SU-DHL-6 (cell line): ENCODE measurements at regions not wholly inside any gene's neighbourhood (a gene's known extent, or its start where the extent isn't known, plus 50 kb on each side); places are given as distances from the start of the nearest gene placed in this dataset.

Source experiments
- H2AFZ ChIP-seq: fragments of 200-600 bp; sonication (generic); 2 replicates; pipeline ENCODE4 v1.6.1; 2014; ENCODE audit warnings: low read depth, mild to moderate bottlenecking, moderate library complexity, mixed read lengths, antibody characterized with exemption, low read length; ENCODE audit not compliant: severe bottlenecking
- H3F3A ChIP-seq: fragments of 200-600 bp; shearing (Covaris generic); 2 replicates; pipeline ENCODE4 v1.6.0; 2016; ENCODE audit warnings: antibody characterized with exemption, mild to moderate bottlenecking; ENCODE audit not compliant: insufficient read depth
- H3K27ac ChIP-seq: fragments of 200-600 bp; sonication (generic); 2 replicates; pipeline ENCODE4 v1.5.1; 2016; ENCODE audit warnings: low read depth, mild to moderate bottlenecking, low read length, moderate library complexity, mixed read lengths
- H3K27me3 ChIP-seq: fragments of 200-600 bp; sonication (generic), shearing (Covaris generic); 2 replicates; pipeline ENCODE4 v1.6.0; 2014; ENCODE audit warnings: mild to moderate bottlenecking, low read length
- H3K36me3 ChIP-seq: fragments of 200-600 bp; sonication (generic); 2 replicates; pipeline ENCODE4 v1.6.1; 2014; ENCODE audit warnings: mild to moderate bottlenecking, low read length, mixed read lengths
- H3K4me2 ChIP-seq: fragments of 300-600, 200-600 bp; shearing (Covaris generic), sonication (generic); 2 replicates; pipeline ENCODE4 v1.6.0; 2014; ENCODE audit warnings: low read length, low read depth, mild to moderate bottlenecking; ENCODE audit not compliant: poor library complexity, severe bottlenecking
- H3K4me3 ChIP-seq: fragments of 200-600 bp; sonication (generic); 2 replicates; pipeline ENCODE4 v1.5.1; 2014; ENCODE audit warnings: antibody characterized with exemption, low read length, mild to moderate bottlenecking, mixed read lengths; ENCODE audit not compliant: insufficient read depth, poor library complexity, severe bottlenecking
- H3K79me2 ChIP-seq: fragments of 200-600 bp; sonication (generic); 2 replicates; pipeline ENCODE4 v1.6.1; 2014; ENCODE audit warnings: mild to moderate bottlenecking, low read length, moderate library complexity; ENCODE audit not compliant: insufficient read depth
- H3K9ac ChIP-seq: fragments of 200-600 bp; sonication (generic); 2 replicates; pipeline ENCODE4 v1.7.0; 2014; ENCODE audit warnings: mild to moderate bottlenecking, low read length
- H3K9me2 ChIP-seq: fragments of 200-600 bp; sonication (generic); replicated peaks from 2 replicates; pipeline ENCODE4 v1.6.1; 2014; ENCODE audit warnings: low read length; ENCODE audit not compliant: insufficient read depth
- H3K9me3 ChIP-seq: fragments of 200-600 bp; sonication (generic); 2 replicates; pipeline ENCODE4 v1.6.1; 2014; ENCODE audit warnings: low read length, mixed read lengths; ENCODE audit not compliant: insufficient read depth
- H4K20me1 ChIP-seq: fragments of 200-600 bp; sonication (generic); 2 replicates; pipeline ENCODE4 v1.6.1; 2014; ENCODE audit warnings: low read depth, mild to moderate bottlenecking, antibody characterized with exemption, low read length, moderate library complexity, mixed read lengths
- CTCF ChIP-seq: fragments of 200-600 bp; sonication (generic); IDR thresholded peaks from one replicate; pipeline ENCODE4 v1.5.1; 2017; ENCODE audit warnings: antibody characterized with exemption, mild to moderate bottlenecking, low read length, moderate library complexity; ENCODE audit not compliant: insufficient read depth, poor library complexity, severe bottlenecking
- EZH2phosphoT487 ChIP-seq: fragments of 200-600 bp; sonication (generic), shearing (Covaris generic); conservative IDR thresholded peaks from 2 replicates; pipeline ENCODE4 v1.6.1; 2018; ENCODE audit warnings: mild to moderate bottlenecking, antibody characterized with exemption, low read length, moderate library complexity, mixed read lengths

DNA sequence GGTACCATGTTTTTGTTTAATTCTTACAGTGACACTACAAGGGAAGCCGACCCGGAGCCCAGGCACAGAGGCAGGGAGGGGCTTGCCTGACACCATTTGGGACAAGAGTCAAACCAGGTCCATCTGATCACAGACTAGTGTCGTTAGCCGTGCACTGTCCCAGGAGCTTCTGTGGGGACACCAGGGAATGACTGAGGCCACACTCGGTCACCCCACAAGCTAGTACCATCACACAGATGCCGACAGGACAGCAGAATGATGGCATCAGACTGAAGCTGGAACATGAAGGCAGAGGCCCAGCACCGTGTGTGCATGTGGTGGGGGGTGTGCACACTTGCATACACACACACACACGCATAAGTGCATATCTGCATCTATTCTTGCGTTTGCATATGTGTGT is 61.5 kb upstream of the NECTIN1 start:
- Histone ChIP-seq H3F3A (no peaks in the 10 kb centered on the region), H3K9me2 (no peaks in the 10 kb centered on the region), H3K36me3 (no peaks in the 10 kb centered on the region), H3K27me3 (no peaks in the 10 kb centered on the region), H4K20me1 (no peaks in the 10 kb centered on the region), H3K9ac (no peak overlapping the region), H3K27ac (no peak overlapping the region), H2AFZ (no peak overlapping the region), H3K79me2 (no peaks in the 10 kb centered on the region), H3K4me2 (no peak overlapping the region), H3K9me3 (no peaks in the 10 kb centered on the region), H3K4me3 (no peak overlapping the region)
- no peak for TF ChIP-seq EZH2phosphoT487
- no peak for TF ChIP-seq CTCF

DNA sequence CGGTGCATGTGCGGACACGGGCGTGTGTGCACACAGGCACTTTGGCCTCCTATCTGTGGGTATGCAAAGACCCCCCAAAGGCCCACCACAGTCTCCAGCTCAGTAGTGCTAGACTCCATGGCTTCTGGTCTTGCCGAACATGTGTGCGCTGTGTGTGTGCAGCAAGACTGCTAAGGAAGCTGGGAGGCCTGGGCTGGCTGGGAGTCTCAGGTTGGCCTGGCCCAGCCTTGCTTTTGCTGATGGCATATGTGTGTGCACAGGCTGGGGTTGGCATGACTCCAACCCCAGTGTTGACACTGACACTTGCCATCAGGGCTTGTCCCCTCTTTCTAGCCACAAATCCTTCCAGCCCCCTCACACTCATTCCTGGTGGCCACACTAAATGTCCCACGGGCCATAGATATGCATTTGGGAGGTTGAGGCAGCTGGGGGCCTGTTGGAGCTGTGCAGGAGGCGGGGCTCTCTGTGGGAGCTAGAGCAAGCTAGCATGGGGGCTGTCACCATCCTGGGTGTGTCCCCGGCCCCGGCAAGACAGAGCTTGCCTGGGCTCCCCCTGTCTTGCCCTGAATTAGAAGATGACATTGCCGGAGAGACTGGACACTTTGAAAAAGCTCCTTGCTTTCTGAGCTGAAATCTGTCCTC is 60.9 kb upstream of the NECTIN1 start:
- Histone ChIP-seq H3F3A (no peaks in the 10 kb centered on the region), H4K20me1 (no peaks in the 10 kb centered on the region), H3K9me2 (no peaks in the 10 kb centered on the region), H3K27me3 (no peaks in the 10 kb centered on the region), H3K27ac (no peak overlapping the region), H3K4me2 (no peak overlapping the region), H3K4me3 (no peak overlapping the region), H3K9ac (no peak overlapping the region), H3K36me3 (no peaks in the 10 kb centered on the region), H2AFZ (no peak overlapping the region), H3K79me2 (no peaks in the 10 kb centered on the region), H3K9me3 (no peaks in the 10 kb centered on the region)
- TF ChIP-seq CTCF, result no peak
- TF ChIP-seq EZH2phosphoT487, result no peak

- Histone ChIP-seq H3K9ac (no peak overlapping the region), H2AFZ (no peak overlapping the region), H3K9me2 (no peaks in the 10 kb centered on the region), H4K20me1 (no peaks in the 10 kb centered on the region), H3K9me3 (no peaks in the 10 kb centered on the region), H3K4me3 (no peak overlapping the region), H3K27ac (no peak overlapping the region), H3K27me3 (no peaks in the 10 kb centered on the region), H3K79me2 (no peaks in the 10 kb centered on the region), H3K36me3 (no peaks in the 10 kb centered on the region), H3K4me2 (no peak overlapping the region), H3F3A (no peaks in the 10 kb centered on the region)
- TF ChIP-seq EZH2phosphoT487, result no peak
These were observed 60.0 kb upstream of the NECTIN1 start for GRCh38 chr11:119788911-119789560.
